ENCODE measurements at regions not wholly inside any gene's neighbourhood (a gene's known extent, or its start where the extent isn't known, plus 50 kb on each side); places are given as distances from the start of the nearest gene placed in this dataset.

DNA sequence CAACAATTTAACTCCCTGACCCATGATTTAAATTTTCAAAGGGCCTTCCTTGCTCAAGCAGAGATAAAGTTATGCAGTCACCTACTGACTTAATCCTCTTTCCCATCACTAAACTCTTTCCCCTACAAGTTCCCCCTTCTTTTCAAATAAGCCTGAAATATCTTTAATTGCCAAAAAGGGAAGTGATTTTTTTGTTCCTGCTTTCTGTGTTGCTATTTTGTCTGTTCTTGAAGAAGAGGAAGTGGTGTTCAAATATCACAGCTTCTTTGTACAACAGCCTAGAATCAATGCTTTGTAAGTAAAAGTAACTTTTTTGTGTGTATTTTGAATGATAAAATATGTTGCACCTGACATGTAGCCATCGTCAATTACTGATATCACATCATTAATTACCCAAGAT is 595.9 kb downstream of the CENPC start:
- no peak for TF ChIP-seq ZFP30 (CRISPR knock-in tag; IDR thresholded peaks at IDR 0.05)
- no peak for TF ChIP-seq ISL1 (CRISPR knock-in tag; IDR thresholded peaks at IDR 0.05)
